ENCODE measurements at regions not wholly inside any gene's neighbourhood (a gene's known extent, or its start where the extent isn't known, plus 50 kb on each side); places are given as distances from the start of the nearest gene placed in this dataset.

DNA sequence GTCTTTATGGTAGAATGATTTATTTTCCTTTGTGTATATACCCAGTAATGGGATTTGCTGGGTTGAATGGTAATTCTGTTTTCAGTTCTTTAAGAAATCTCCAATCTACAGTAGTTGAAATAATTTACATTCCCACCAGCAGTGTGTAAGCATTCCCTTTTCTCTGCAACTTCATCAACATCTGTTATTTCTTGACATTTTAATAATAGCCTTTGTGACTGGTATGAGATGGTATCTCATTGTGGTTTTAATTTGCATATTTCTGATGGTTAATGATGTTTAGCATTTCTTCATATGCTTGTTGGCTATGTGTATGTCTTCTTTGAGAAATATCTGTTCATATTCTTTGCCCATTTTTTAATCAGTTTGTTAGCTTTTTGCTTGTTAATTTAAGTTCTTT lies 901.2 kb downstream of the METTL15 start:
- TF ChIP-seq MEF2A (IDR thresholded peaks at IDR 0.05; ENCODE audit: borderline replicate concordance, low read depth) (no peak), TEAD4 (IDR thresholded peaks at IDR 0.05; ENCODE audit: borderline replicate concordance, insufficient read depth) (no peak), SMC3 (IDR thresholded peaks at IDR 0.05; ENCODE audit: low read depth, low read length) (no peak), NFIC (IDR thresholded peaks at IDR 0.05; ENCODE audit: borderline replicate concordance) (no peak), CHD2 (IDR thresholded peaks at IDR 0.05; ENCODE audit: low read length, partially characterized antibody) (no peak), GATA2 (CRISPR knock-in tag; IDR thresholded peaks at IDR 0.05) (no peak), EZH2phosphoT487 (IDR thresholded peaks at IDR 0.05; ENCODE audit: borderline replicate concordance, low read depth) (no peak), GABPA (IDR thresholded peaks at IDR 0.05; ENCODE audit: low read depth) (no peak)
- TF ChIP-seq, protein P1, sequence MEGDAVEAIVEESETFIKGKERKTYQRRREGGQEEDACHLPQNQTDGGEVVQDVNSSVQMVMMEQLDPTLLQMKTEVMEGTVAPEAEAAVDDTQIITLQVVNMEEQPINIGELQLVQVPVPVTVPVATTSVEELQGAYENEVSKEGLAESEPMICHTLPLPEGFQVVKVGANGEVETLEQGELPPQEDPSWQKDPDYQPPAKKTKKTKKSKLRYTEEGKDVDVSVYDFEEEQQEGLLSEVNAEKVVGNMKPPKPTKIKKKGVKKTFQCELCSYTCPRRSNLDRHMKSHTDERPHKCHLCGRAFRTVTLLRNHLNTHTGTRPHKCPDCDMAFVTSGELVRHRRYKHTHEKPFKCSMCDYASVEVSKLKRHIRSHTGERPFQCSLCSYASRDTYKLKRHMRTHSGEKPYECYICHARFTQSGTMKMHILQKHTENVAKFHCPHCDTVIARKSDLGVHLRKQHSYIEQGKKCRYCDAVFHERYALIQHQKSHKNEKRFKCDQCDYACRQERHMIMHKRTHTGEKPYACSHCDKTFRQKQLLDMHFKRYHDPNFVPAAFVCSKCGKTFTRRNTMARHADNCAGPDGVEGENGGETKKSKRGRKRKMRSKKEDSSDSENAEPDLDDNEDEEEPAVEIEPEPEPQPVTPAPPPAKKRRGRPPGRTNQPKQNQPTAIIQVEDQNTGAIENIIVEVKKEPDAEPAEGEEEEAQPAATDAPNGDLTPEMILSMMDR (IDR thresholded peaks at IDR 0.05) = no peak
- TF ChIP-seq, protein P2, sequence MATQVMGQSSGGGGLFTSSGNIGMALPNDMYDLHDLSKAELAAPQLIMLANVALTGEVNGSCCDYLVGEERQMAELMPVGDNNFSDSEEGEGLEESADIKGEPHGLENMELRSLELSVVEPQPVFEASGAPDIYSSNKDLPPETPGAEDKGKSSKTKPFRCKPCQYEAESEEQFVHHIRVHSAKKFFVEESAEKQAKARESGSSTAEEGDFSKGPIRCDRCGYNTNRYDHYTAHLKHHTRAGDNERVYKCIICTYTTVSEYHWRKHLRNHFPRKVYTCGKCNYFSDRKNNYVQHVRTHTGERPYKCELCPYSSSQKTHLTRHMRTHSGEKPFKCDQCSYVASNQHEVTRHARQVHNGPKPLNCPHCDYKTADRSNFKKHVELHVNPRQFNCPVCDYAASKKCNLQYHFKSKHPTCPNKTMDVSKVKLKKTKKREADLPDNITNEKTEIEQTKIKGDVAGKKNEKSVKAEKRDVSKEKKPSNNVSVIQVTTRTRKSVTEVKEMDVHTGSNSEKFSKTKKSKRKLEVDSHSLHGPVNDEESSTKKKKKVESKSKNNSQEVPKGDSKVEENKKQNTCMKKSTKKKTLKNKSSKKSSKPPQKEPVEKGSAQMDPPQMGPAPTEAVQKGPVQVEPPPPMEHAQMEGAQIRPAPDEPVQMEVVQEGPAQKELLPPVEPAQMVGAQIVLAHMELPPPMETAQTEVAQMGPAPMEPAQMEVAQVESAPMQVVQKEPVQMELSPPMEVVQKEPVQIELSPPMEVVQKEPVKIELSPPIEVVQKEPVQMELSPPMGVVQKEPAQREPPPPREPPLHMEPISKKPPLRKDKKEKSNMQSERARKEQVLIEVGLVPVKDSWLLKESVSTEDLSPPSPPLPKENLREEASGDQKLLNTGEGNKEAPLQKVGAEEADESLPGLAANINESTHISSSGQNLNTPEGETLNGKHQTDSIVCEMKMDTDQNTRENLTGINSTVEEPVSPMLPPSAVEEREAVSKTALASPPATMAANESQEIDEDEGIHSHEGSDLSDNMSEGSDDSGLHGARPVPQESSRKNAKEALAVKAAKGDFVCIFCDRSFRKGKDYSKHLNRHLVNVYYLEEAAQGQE (IDR thresholded peaks at IDR 0.05; ENCODE audit: low read depth, low read length) = no peak
- TF ChIP-seq, protein P3, sequence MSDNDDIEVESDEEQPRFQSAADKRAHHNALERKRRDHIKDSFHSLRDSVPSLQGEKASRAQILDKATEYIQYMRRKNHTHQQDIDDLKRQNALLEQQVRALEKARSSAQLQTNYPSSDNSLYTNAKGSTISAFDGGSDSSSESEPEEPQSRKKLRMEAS (IDR thresholded peaks at IDR 0.05; ENCODE audit: low read depth) = no peak
